ENCODE measurements at regions not wholly inside any gene's neighbourhood (a gene's known extent, or its start where the extent isn't known, plus 50 kb on each side); places are given as distances from the start of the nearest gene placed in this dataset.

DNA sequence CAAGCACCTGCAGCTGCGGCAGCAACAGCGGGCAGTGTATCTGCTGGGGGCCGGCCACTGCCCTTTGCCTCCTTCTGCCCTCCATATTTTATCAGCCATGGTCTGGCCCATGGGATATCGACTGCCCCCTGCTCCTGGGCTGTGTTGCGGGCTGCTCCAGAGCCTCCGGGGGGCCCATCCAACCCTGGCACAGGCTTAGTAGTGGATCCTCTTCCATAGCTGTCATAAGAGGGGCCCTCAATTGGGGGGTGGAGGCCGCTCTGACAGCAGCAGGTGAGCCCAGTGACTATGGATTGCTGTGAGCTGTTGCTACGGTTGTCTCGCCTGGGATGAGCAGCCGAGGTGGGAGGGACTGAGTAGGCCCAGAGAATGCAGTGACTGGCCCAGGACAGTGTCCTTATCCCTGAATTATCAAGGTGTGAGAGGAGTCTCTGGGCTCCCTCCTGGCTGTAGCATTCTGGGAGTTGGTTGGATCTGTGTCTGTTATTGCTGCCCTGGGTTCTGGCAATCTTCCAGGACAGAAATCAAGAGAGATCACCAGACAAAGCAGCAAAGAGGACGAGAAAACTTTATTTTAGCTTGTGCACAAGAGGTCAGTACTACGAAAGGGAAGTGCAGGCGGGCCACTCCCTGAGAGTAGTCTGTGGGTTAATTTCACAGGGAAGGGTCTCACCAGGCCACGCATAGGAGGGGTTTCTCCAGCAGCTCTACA lies 145.1 kb downstream of the ASB1 start:
- H3K4me3 Mint-ChIP-seq, result no peak overlapping the region
- intact Hi-C loops (cut with micrococcal nuclease), result no loop called here

GRCh38 chr2:238573065-238573778 lies 146.5 kb downstream of the ASB1 start:
- no peak overlapping the region for H3K4me3 Mint-ChIP-seq
- no peak overlapping the region for H3K27ac Mint-ChIP-seq
- peaks cover 27% of the 10 kb centered on the region for H3K4me1 Mint-ChIP-seq (ENCODE audit: low read depth)
- H3K9me3 Mint-ChIP-seq, result no peaks in the 10 kb centered on the region
- no peaks in the 10 kb centered on the region for H3K27me3 Mint-ChIP-seq
- no peaks in the 10 kb centered on the region for H3K36me3 Mint-ChIP-seq (ENCODE audit: low read depth)
- intact Hi-C loops (cut with micrococcal nuclease), result no loop called here

More for the DNA sequence above, 145.1 kb downstream of the ASB1 start:
- Mint-ChIP-seq H3K9me3 (no peaks in the 10 kb centered on the region), H3K27ac (no peak overlapping the region), H3K4me1 (ENCODE audit: low read depth) (peaks cover 34% of the 10 kb centered on the region), H3K36me3 (ENCODE audit: low read depth) (no peaks in the 10 kb centered on the region), H3K27me3 (no peaks in the 10 kb centered on the region)

GRCh38 chr2:238573916-238574315 lies 147.2 kb downstream of the ASB1 start:
- Mint-ChIP-seq H3K9me3 (no peaks in the 10 kb centered on the region), H3K4me3 (no peak overlapping the region), H3K4me1 (ENCODE audit: low read depth) (peaks cover 25% of the 10 kb centered on the region), H3K36me3 (ENCODE audit: low read depth) (no peaks in the 10 kb centered on the region), H3K27me3 (peaks cover 2% of the 10 kb centered on the region), H3K27ac (no peak overlapping the region)
- intact Hi-C loops (cut with micrococcal nuclease), result no loop called here

DNA sequence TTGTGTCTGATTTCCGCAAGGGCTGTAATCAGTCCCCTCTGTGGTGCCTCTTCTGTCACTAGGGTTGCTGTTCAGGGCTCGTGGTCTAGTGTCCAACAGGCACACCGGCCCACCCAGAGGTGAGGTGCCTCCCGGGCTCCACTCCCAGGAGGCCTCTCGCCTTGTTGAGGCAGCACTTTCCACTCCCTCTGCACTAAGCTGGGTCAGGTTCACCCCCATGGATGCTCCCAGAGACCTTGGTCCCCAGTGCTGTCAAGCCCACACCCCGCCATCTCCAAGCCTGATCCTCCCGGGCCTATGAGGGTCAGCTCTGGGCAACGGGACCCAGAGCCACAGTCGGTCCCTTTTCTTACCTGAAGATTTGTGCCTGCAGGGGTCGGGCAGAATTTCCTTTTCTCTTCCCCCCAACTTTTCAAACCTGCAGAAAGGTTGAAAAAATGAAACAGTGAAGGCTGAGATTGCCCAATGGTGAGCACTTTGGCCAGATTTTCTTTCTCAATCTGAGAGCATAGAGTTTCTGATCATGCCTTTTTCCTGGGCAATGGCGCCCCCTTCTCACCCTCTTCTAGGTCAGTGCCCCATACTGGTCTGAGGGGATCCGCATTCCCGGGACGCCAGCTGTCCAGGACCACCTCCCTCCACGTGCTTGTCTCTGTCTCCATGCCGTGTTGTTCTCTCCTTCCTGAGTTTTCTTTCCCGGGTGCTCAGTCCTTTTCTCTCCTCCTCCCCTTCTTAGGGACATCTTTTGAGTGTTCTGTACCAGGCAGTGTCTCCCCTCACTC lies 148.0 kb downstream of the ASB1 start:
- H3K27me3 Mint-ChIP-seq, result peaks cover 2% of the 10 kb centered on the region
- no peak overlapping the region for H3K27ac Mint-ChIP-seq
- H3K9me3 Mint-ChIP-seq, result no peaks in the 10 kb centered on the region
- intact Hi-C loops (cut with micrococcal nuclease), result no loop called here
- H3K36me3 Mint-ChIP-seq (ENCODE audit: low read depth), result no peaks in the 10 kb centered on the region
- H3K4me3 Mint-ChIP-seq, result no peak overlapping the region
- H3K4me1 Mint-ChIP-seq (ENCODE audit: low read depth), result peaks cover 17% of the 10 kb centered on the region

DNA sequence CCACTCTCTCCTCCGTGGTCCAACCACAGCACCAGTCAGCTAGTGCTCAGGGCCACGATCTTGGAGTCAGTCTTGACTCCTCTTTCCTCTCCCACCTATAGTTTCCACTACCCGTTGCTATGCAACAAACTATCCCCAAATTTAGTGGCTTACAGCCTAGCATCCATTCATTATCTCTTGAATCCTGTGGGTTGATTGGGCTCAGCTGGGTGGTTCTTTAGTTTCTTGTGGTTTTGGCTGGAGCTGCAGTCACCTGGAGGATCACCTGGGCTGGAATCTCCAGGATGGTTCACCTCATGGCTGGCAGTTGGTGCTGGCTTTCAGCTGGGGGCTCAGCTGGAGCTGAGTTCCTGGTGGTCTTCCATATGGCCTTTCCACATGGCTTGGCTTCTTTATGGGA lies 149.9 kb downstream of the ASB1 start:
- Mint-ChIP-seq H3K9me3 (no peaks in the 10 kb centered on the region), H3K4me1 (ENCODE audit: low read depth) (peaks cover 5% of the 10 kb centered on the region), H3K36me3 (ENCODE audit: low read depth) (no peaks in the 10 kb centered on the region), H3K27me3 (peaks cover 6% of the 10 kb centered on the region), H3K27ac (no peak overlapping the region), H3K4me3 (no peak overlapping the region)
- intact Hi-C loops (cut with micrococcal nuclease), result no loop called here

DNA sequence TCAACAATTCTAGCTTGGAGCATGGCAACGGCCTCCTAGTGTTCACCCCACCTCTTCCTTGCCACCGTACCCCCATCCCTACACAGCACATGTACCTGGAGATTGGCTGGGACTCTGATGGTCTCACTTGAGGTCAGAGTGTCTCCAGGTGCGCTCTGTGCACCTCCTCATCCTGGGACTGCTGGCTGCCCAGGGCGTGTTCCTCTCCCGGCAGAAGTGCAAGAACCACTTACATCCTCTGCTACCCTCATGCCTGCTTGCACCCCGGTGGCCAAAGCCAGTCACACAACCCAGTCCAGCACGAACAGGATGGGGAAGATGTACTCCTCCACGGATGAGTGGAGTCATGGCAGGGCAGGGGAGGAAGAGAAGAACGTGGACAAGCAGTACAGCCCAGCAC lies 151.5 kb downstream of the ASB1 start:
- Mint-ChIP-seq H3K4me1 (ENCODE audit: low read depth) (no peaks in the 10 kb centered on the region), H3K36me3 (ENCODE audit: low read depth) (no peaks in the 10 kb centered on the region), H3K27me3 (peaks cover 6% of the 10 kb centered on the region), H3K27ac (no peak overlapping the region), H3K4me3 (no peak overlapping the region), H3K9me3 (no peaks in the 10 kb centered on the region)
- intact Hi-C loops (cut with micrococcal nuclease), result no loop called here

- no peaks in the 10 kb centered on the region for H3K36me3 Mint-ChIP-seq (ENCODE audit: low read depth)
- no peaks in the 10 kb centered on the region for H3K4me1 Mint-ChIP-seq (ENCODE audit: low read depth)
- H3K9me3 Mint-ChIP-seq, result no peaks in the 10 kb centered on the region
- no peak overlapping the region for H3K27ac Mint-ChIP-seq
- intact Hi-C loops (cut with micrococcal nuclease), result no loop called here
- H3K27me3 Mint-ChIP-seq, result peaks cover 6% of the 10 kb centered on the region
- H3K4me3 Mint-ChIP-seq, result no peak overlapping the region
Measured at GRCh38 chr2:238580486-238580885, 153.8 kb downstream of the ASB1 start.

DNA sequence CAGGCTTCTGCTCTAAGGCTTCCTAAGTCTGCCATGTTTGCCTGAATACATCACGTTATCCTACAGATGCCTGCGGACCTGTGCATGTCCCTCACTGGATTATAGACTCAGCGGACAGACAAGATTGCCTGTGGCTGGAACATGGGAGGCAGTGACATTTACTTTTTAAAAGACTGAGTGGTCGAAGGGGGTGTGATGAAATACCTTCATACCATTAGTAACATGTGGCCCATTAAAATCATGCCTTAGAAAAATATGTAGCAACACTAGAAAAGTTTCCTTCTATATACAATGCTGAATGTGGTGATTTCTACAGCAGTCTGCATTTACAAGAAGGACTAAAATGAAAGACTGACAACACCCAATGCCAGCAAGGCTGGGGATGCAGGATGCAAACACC lies 154.4 kb downstream of the ASB1 start:
- H3K27ac Mint-ChIP-seq, result no peak overlapping the region
- H3K4me1 Mint-ChIP-seq (ENCODE audit: low read depth), result no peaks in the 10 kb centered on the region
- no peak overlapping the region for H3K4me3 Mint-ChIP-seq
- H3K36me3 Mint-ChIP-seq (ENCODE audit: low read depth), result no peaks in the 10 kb centered on the region
- H3K9me3 Mint-ChIP-seq, result no peaks in the 10 kb centered on the region
- intact Hi-C loops (cut with micrococcal nuclease), result no loop called here
- peaks cover 7% of the 10 kb centered on the region for H3K27me3 Mint-ChIP-seq

- Mint-ChIP-seq H3K36me3 (ENCODE audit: low read depth) (no peaks in the 10 kb centered on the region), H3K4me1 (ENCODE audit: low read depth) (no peaks in the 10 kb centered on the region), H3K27ac (no peak overlapping the region), H3K27me3 (peaks cover 7% of the 10 kb centered on the region), H3K4me3 (no peak overlapping the region), H3K9me3 (no peaks in the 10 kb centered on the region)
- intact Hi-C loops (cut with micrococcal nuclease), result no loop called here
Measured at GRCh38 chr2:238582159-238582558, 155.4 kb downstream of the ASB1 start.

- intact Hi-C loops (cut with micrococcal nuclease), result no loop called here
- Mint-ChIP-seq H3K27ac (no peak overlapping the region), H3K27me3 (peaks cover 5% of the 10 kb centered on the region), H3K36me3 (ENCODE audit: low read depth) (no peaks in the 10 kb centered on the region), H3K4me3 (no peak overlapping the region), H3K9me3 (no peaks in the 10 kb centered on the region), H3K4me1 (ENCODE audit: low read depth) (no peaks in the 10 kb centered on the region)
Measured at GRCh38 chr2:238584617-238585016, 157.9 kb downstream of the ASB1 start.

DNA sequence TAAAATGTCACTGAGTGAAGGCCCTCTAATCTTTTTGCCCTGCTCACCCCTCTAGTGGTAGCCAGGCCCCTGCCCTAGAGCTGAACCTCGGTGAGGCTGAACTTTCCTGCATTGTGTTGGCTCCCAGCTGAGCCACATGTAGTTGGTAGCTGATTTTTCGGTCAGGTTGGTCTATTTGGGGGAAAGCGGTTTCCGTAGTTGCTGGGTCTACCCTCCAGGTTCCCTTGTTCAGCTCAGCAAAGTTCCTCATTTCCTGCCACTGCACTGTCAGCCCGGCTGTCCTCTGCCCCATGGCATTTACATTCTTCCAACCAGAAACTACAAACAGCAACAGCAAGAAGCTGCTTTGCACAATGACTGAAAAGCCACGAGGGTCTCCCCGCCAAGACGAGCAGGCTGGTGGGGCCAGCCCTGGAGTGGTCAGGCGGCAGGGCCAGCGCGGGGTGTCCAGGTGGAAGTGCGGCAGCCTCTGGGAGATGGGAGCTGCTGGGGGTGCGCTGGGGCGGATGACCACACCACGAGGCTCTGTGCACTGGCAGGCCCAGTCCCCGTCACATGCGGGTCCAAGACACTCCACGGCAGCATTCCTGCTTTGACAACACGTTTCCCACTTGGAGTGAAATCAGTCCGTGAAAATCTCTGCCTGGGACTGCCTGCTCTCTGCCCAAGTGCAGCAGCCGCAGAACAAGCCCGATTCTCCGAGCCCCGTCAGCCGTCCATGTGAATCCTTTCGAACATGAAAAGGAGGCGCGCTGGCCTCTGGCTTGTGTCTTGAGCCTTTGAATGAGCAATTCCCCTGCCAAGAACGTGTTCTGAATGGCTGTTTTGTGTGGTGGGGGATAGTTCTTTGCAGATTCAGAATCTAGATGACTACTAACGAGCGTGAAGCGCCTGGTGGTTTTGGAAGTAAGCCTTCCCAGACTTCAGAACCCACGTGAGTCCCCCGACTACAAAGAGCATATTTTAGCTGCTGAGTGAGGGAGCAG lies 159.4 kb downstream of the ASB1 start:
- Mint-ChIP-seq H3K27me3 (peaks cover 1% of the 10 kb centered on the region), H3K4me3 (no peak overlapping the region), H3K27ac (no peak overlapping the region), H3K36me3 (ENCODE audit: low read depth) (no peaks in the 10 kb centered on the region), H3K9me3 (no peaks in the 10 kb centered on the region), H3K4me1 (ENCODE audit: low read depth) (no peaks in the 10 kb centered on the region)
- intact Hi-C loops (cut with micrococcal nuclease), result no loop called here

GRCh38 chr2:238586931-238587775 lies 160.4 kb downstream of the ASB1 start:
- Mint-ChIP-seq H3K27me3 (peaks cover 1% of the 10 kb centered on the region), H3K4me1 (ENCODE audit: low read depth) (no peaks in the 10 kb centered on the region), H3K27ac (no peak overlapping the region), H3K9me3 (no peaks in the 10 kb centered on the region), H3K36me3 (ENCODE audit: low read depth) (no peaks in the 10 kb centered on the region), H3K4me3 (no peak overlapping the region)
- intact Hi-C loops (cut with micrococcal nuclease), result no loop called here
